GM23338 (cell line): ENCODE measurements at regions not wholly inside any gene's neighbourhood (a gene's known extent, or its start where the extent isn't known, plus 50 kb on each side); places are given as distances from the start of the nearest gene placed in this dataset.

Experiments
- ATAC-seq: fragments of 200-7000 bp; cut with Tn5 transposase; 3 replicates; pipeline ENCODE4 v1.9.1; 2020
- DNase-seq: peaks from one replicate; pipeline ENCODE4 v3.0.0-alpha.2; 2015; ENCODE audit warnings: low spot score
- H2AFZ ChIP-seq: fragments of 200-600 bp; sonication (generic); 2 replicates; pipeline ENCODE4 v1.8.0; 2016; ENCODE audit warnings: antibody characterized with exemption, mild to moderate bottlenecking, moderate library complexity
- H3F3A ChIP-seq: fragments of 200-600 bp; sonication (generic); replicated peaks from 2 replicates; pipeline ENCODE4 v1.8.0; 2017; ENCODE audit warnings: antibody characterized with exemption, mixed run types, low read depth
- H3K27ac ChIP-seq: fragments of 200-600 bp; sonication (generic); 2 replicates; pipeline ENCODE4 v1.6.1; 2016; ENCODE audit warnings: low read depth
- H3K27me3 ChIP-seq: fragments of 200-600 bp; sonication (generic); 2 replicates; pipeline ENCODE4 v1.8.0; 2016; ENCODE audit warnings: mild to moderate bottlenecking, mixed run types, moderate library complexity; ENCODE audit not compliant: insufficient read depth
- H3K36me3 ChIP-seq: fragments of 200-600 bp; sonication (generic); 2 replicates; pipeline ENCODE4 v1.8.0; 2016; ENCODE audit warnings: mild to moderate bottlenecking; ENCODE audit not compliant: insufficient read depth
- H3K4me1 ChIP-seq: fragments of 200-600 bp; sonication (generic); 2 replicates; pipeline ENCODE4 v1.8.0; 2016; ENCODE audit warnings: mild to moderate bottlenecking, moderate library complexity; ENCODE audit not compliant: insufficient read depth
- H3K4me2 ChIP-seq: fragments of 200-600 bp; sonication (generic); 2 replicates; pipeline ENCODE4 v1.7.1; 2017; ENCODE audit warnings: mixed run types
- H3K4me3 ChIP-seq: fragments of 200-600 bp; sonication (generic); 2 replicates; pipeline ENCODE4 v1.6.1; 2016; ENCODE audit warnings: mixed run types
- H3K79me2 ChIP-seq: fragments of 200-600 bp; sonication (generic); replicated peaks from 2 replicates; pipeline ENCODE4 v1.8.0; 2017; ENCODE audit warnings: mild to moderate bottlenecking; ENCODE audit not compliant: insufficient read depth
- H3K9me2 ChIP-seq: fragments of 200-600 bp; sonication (generic); 2 replicates; pipeline ENCODE4 v1.8.0; 2017; ENCODE audit not compliant: insufficient read depth
- H4K20me1 ChIP-seq: fragments of 200-600 bp; sonication (generic); replicated peaks from 2 replicates; pipeline ENCODE4 v1.8.0; 2017; ENCODE audit warnings: mild to moderate bottlenecking; ENCODE audit not compliant: insufficient read depth
- H3K27ac Mint-ChIP-seq: 2 replicates; pipeline ENCODE4 v1.8.0; 2020; ENCODE audit warnings: inconsistent platforms, mild to moderate bottlenecking, moderate library complexity, mixed read lengths
- H3K27me3 Mint-ChIP-seq: 3 replicates; pipeline ENCODE4 v1.8.0; 2022; ENCODE audit warnings: low read depth, mild to moderate bottlenecking, moderate library complexity, mixed read lengths, inconsistent platforms; ENCODE audit not compliant: insufficient read depth, poor library complexity
- H3K36me3 Mint-ChIP-seq: 3 replicates; pipeline ENCODE4 v1.8.0; 2021; ENCODE audit warnings: low read depth, mild to moderate bottlenecking, inconsistent platforms, moderate library complexity, mixed read lengths
- H3K4me1 Mint-ChIP-seq: 3 replicates; pipeline ENCODE4 v1.8.0; 2020; ENCODE audit warnings: mild to moderate bottlenecking, inconsistent platforms, mixed read lengths
- H3K4me3 Mint-ChIP-seq: 3 replicates; pipeline ENCODE4 v1.8.0; 2021; ENCODE audit warnings: moderate library complexity, mild to moderate bottlenecking, inconsistent platforms, mixed read lengths
- H3K9me3 Mint-ChIP-seq: 3 replicates; pipeline ENCODE4 v1.8.0; 2020; ENCODE audit warnings: moderate library complexity, mild to moderate bottlenecking, inconsistent platforms, mixed read lengths
- CREB1 ChIP-seq: fragments of 250-450 bp; sonication (Bioruptor Pico); IDR thresholded peaks from 2 replicates; pipeline ENCODE4 v1.5.0; 2020; ENCODE audit warnings: low read depth, mild to moderate bottlenecking, moderate library complexity
- EZH2 ChIP-seq: fragments of 200-600 bp; sonication (generic); IDR thresholded peaks from one replicate; pipeline ENCODE4 v1.8.0; 2017; ENCODE audit warnings: antibody characterized with exemption, mild to moderate bottlenecking, low read depth; ENCODE audit not compliant: unreplicated experiment
- EZH2phosphoT487 ChIP-seq: fragments of 200-600 bp; sonication (generic); IDR thresholded peaks from one replicate; pipeline ENCODE4 v1.8.1; 2018; ENCODE audit warnings: antibody characterized with exemption; ENCODE audit not compliant: unreplicated experiment
- JUNB ChIP-seq: IDR thresholded peaks from one replicate; pipeline ENCODE4 v1.6.1; 2016; ENCODE audit warnings: antibody characterized with exemption; ENCODE audit not compliant: unreplicated experiment
- NANOG ChIP-seq: IDR thresholded peaks from 2 replicates; pipeline ENCODE4 v1.6.1; 2016; ENCODE audit warnings: antibody characterized with exemption, borderline replicate concordance
- POLR2AphosphoS5 ChIP-seq: IDR thresholded peaks from 2 replicates; pipeline ENCODE4 v1.6.1; 2016; ENCODE audit warnings: antibody characterized with exemption, low read depth
- STAT1 ChIP-seq: IDR thresholded peaks from one replicate; pipeline ENCODE4 v1.6.1; 2016; ENCODE audit warnings: antibody characterized with exemption; ENCODE audit not compliant: unreplicated experiment
- ZNF331 ChIP-seq: fragments of 250-450 bp; sonication (Bioruptor Pico); IDR thresholded peaks from 2 replicates; pipeline ENCODE4 v1.5.0; 2020; ENCODE audit warnings: low read depth, mild to moderate bottlenecking, moderate library complexity
- TF ChIP-seq, protein P1 (sequence below): fragments of 250-450 bp; sonication (Bioruptor Pico); IDR thresholded peaks from 2 replicates; pipeline ENCODE4 v1.5.0; 2020; ENCODE audit warnings: mild to moderate bottlenecking, moderate library complexity
- TF ChIP-seq, protein P2 (sequence below): IDR thresholded peaks from 2 replicates; pipeline ENCODE4 v1.6.1; 2016; ENCODE audit warnings: antibody characterized with exemption
- TF ChIP-seq, protein P3 (sequence below), 2 experiments: fragments of 200-600 bp in 1 of 2; sonication (generic) in 1 of 2; conservative IDR thresholded peaks; 2 replicates each; pipeline versions ENCODE4 v1.5.1 to v1.6.1; 2016 to 2017; ENCODE audit warnings: antibody characterized with exemption in 2 of 2, low read depth in 2 of 2, mild to moderate bottlenecking in 2 of 2, moderate library complexity in 1 of 2

DNA sequence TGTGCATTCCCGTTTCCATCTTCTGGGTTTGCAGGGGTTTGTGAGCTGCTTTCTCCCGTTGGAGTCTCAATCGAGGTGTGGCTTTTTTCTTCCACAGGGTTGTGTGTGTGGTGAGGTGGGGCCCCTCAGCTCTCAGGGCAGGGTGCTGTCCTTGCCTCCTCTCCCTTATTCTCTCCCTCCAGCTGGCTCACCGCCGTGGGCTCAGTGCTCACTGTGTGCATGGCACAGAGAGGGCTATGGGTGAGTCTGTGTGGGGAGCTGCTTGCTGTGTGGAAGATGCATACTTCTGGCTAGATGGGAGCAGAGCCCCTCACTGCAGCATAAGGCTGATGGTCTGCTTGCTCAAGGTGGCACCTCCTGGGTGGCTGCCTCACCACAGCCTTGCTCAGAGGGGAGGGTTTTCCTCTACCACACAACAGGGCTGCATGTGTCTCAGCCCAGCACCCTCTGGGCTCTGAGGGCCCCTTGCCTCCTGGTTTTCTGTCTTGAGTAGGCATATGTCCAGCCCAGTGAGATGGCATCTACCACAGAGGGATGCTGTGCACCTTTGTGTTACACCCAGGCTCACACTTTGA lies 203.1 kb upstream of the B3GAT1 start (continued):
- TF ChIP-seq, protein P1, sequence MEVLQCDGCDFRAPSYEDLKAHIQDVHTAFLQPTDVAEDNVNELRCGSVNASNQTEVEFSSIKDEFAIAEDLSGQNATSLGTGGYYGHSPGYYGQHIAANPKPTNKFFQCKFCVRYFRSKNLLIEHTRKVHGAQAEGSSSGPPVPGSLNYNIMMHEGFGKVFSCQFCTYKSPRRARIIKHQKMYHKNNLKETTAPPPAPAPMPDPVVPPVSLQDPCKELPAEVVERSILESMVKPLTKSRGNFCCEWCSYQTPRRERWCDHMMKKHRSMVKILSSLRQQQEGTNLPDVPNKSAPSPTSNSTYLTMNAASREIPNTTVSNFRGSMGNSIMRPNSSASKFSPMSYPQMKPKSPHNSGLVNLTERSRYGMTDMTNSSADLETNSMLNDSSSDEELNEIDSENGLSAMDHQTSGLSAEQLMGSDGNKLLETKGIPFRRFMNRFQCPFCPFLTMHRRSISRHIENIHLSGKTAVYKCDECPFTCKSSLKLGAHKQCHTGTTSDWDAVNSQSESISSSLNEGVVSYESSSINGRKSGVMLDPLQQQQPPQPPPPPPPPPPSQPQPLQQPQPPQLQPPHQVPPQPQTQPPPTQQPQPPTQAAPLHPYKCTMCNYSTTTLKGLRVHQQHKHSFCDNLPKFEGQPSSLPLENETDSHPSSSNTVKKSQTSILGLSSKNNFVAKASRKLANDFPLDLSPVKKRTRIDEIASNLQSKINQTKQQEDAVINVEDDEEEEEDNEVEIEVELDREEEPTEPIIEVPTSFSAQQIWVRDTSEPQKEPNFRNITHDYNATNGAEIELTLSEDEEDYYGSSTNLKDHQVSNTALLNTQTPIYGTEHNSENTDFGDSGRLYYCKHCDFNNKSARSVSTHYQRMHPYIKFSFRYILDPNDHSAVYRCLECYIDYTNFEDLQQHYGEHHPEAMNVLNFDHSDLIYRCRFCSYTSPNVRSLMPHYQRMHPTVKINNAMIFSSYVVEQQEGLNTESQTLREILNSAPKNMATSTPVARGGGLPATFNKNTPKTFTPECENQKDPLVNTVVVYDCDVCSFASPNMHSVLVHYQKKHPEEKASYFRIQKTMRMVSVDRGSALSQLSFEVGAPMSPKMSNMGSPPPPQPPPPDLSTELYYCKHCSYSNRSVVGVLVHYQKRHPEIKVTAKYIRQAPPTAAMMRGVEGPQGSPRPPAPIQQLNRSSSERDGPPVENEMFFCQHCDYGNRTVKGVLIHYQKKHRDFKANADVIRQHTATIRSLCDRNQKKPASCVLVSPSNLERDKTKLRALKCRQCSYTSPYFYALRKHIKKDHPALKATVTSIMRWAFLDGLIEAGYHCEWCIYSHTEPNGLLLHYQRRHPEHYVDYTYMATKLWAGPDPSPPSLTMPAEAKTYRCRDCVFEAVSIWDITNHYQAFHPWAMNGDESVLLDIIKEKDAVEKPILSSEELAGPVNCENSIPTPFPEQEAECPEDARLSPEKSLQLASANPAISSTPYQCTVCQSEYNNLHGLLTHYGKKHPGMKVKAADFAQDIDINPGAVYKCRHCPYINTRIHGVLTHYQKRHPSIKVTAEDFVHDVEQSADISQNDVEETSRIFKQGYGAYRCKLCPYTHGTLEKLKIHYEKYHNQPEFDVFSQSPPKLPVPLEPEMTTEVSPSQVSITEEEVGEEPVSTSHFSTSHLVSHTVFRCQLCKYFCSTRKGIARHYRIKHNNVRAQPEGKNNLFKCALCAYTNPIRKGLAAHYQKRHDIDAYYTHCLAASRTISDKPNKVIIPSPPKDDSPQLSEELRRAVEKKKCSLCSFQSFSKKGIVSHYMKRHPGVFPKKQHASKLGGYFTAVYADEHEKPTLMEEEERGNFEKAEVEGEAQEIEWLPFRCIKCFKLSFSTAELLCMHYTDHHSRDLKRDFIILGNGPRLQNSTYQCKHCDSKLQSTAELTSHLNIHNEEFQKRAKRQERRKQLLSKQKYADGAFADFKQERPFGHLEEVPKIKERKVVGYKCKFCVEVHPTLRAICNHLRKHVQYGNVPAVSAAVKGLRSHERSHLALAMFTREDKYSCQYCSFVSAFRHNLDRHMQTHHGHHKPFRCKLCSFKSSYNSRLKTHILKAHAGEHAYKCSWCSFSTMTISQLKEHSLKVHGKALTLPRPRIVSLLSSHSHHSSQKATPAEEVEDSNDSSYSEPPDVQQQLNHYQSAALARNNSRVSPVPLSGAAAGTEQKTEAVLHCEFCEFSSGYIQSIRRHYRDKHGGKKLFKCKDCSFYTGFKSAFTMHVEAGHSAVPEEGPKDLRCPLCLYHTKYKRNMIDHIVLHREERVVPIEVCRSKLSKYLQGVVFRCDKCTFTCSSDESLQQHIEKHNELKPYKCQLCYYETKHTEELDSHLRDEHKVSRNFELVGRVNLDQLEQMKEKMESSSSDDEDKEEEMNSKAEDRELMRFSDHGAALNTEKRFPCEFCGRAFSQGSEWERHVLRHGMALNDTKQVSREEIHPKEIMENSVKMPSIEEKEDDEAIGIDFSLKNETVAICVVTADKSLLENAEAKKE (CRISPR knock-in tag), result no peak
- TF ChIP-seq CREB1, result no peak
- no peak for TF ChIP-seq NANOG
- TF ChIP-seq JUNB, result no peak

DNA sequence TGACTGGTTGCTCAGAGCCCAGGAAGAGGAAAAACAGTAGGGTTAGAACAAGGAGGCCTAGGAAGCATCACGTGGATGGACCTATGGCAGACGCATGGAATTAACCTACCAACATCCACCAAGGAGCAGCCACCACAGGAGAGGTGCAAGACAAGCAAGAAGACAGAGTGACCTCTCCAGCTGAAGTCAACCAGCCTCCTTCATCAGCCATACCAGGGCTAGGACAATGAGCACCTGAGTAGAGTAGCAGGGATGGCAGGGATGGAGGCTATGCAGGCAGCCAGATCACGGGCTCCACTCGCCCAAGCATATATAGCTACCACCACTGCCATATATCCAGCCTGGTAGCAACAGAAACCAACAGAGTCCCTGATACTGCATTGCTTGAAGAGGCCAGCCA lies 202.1 kb upstream of the B3GAT1 start:
- H3K4me3 Mint-ChIP-seq, result no peak overlapping the region
- DNase-seq (no peak), ATAC-seq (no peak)
- Histone ChIP-seq H3K4me2 (no peak overlapping the region), H2AFZ (no peak overlapping the region), H3K27ac (no peak overlapping the region), H3K4me3 (no peak overlapping the region), H3K79me2 (no peaks in the 10 kb centered on the region), H3F3A (no peaks in the 10 kb centered on the region), H3K9me2 (0 out of 2 replicates have a peak, but pooled peaks cover 5% of the 10 kb centered on the region), H3K36me3 (no peaks in the 10 kb centered on the region), H3K4me1 (no peaks in the 10 kb centered on the region), H4K20me1 (no peaks in the 10 kb centered on the region), H3K27me3 (no peaks in the 10 kb centered on the region)
- H3K36me3 Mint-ChIP-seq, result no peaks in the 10 kb centered on the region
- H3K4me1 Mint-ChIP-seq, result peaks cover 3% of the 10 kb centered on the region; the same call in 1 of the 3 replicates
- H3K9me3 Mint-ChIP-seq, result no peaks in the 10 kb centered on the region; the same call in 2 of the 3 replicates
- no peak overlapping the region for H3K27ac Mint-ChIP-seq
- H3K27me3 Mint-ChIP-seq, result peaks cover 13% of the 10 kb centered on the region
- TF ChIP-seq, protein P2, sequence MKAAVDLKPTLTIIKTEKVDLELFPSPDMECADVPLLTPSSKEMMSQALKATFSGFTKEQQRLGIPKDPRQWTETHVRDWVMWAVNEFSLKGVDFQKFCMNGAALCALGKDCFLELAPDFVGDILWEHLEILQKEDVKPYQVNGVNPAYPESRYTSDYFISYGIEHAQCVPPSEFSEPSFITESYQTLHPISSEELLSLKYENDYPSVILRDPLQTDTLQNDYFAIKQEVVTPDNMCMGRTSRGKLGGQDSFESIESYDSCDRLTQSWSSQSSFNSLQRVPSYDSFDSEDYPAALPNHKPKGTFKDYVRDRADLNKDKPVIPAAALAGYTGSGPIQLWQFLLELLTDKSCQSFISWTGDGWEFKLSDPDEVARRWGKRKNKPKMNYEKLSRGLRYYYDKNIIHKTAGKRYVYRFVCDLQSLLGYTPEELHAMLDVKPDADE, result no peak
- TF ChIP-seq ZNF331 (no peak), EZH2phosphoT487 (no peak), JUNB (no peak), POLR2AphosphoS5 (no peak), STAT1 (no peak), EZH2 (no peak)
- TF ChIP-seq, protein P3, sequence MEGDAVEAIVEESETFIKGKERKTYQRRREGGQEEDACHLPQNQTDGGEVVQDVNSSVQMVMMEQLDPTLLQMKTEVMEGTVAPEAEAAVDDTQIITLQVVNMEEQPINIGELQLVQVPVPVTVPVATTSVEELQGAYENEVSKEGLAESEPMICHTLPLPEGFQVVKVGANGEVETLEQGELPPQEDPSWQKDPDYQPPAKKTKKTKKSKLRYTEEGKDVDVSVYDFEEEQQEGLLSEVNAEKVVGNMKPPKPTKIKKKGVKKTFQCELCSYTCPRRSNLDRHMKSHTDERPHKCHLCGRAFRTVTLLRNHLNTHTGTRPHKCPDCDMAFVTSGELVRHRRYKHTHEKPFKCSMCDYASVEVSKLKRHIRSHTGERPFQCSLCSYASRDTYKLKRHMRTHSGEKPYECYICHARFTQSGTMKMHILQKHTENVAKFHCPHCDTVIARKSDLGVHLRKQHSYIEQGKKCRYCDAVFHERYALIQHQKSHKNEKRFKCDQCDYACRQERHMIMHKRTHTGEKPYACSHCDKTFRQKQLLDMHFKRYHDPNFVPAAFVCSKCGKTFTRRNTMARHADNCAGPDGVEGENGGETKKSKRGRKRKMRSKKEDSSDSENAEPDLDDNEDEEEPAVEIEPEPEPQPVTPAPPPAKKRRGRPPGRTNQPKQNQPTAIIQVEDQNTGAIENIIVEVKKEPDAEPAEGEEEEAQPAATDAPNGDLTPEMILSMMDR (conservative IDR thresholded peaks at IDR 0.05; ENCODE audit: low read depth in 2 of 2), result no peak
